ENCODE measurements at regions not wholly inside any gene's neighbourhood (a gene's known extent, or its start where the extent isn't known, plus 50 kb on each side); places are given as distances from the start of the nearest gene placed in this dataset.

- no peak for DNase-seq (ENCODE audit: low read depth, low spot score)
Observed at GRCh38 chr7:106794276-106795083, 70.6 kb upstream of the PIK3CG start.

GRCh38 chr7:106795084-106795876 is 69.8 kb upstream of the PIK3CG start:
- DNase-seq (ENCODE audit: low read depth, low spot score), result no peak
- H3K4me3 ChIP-seq (ENCODE audit: low read length), result no peak overlapping the region

More at GRCh38 chr7:106794276-106795083, 70.6 kb upstream of the PIK3CG start:
- H3K4me3 ChIP-seq (ENCODE audit: low read length), result no peak overlapping the region

GRCh38 chr7:106795877-106796231 is 69.2 kb upstream of the PIK3CG start:
- DNase-seq (ENCODE audit: low read depth, low spot score), result no peak
- H3K4me3 ChIP-seq (ENCODE audit: low read length), result no peak overlapping the region

- no peak for DNase-seq (ENCODE audit: low read depth, low spot score)
- H3K4me3 ChIP-seq (ENCODE audit: low read length), result no peak overlapping the region
Observed at GRCh38 chr7:106797937-106798336, 67.1 kb upstream of the PIK3CG start.

- no peak for DNase-seq (ENCODE audit: low read depth, low spot score)
- no peak overlapping the region for H3K4me3 ChIP-seq (ENCODE audit: low read length)
Observed at GRCh38 chr7:106802589-106802988, 62.5 kb upstream of the PIK3CG start.

- no peak for DNase-seq (ENCODE audit: low read depth, low spot score)
Observed at GRCh38 chr7:106806556-106806955, 58.5 kb upstream of the PIK3CG start.

GRCh38 chr7:106807474-106807873 is 57.6 kb upstream of the PIK3CG start:
- no peak for DNase-seq (ENCODE audit: low read depth, low spot score)

More at GRCh38 chr7:106806556-106806955, 58.5 kb upstream of the PIK3CG start:
- no peak overlapping the region for H3K4me3 ChIP-seq (ENCODE audit: low read length)

GRCh38 chr7:106808967-106809635 is 56.0 kb upstream of the PIK3CG start:
- H3K4me3 ChIP-seq (ENCODE audit: low read length), result no peak overlapping the region
- DNase-seq (ENCODE audit: low read depth, low spot score), result no peak

More at GRCh38 chr7:106807474-106807873, 57.6 kb upstream of the PIK3CG start:
- H3K4me3 ChIP-seq (ENCODE audit: low read length), result no peak overlapping the region

GRCh38 chr7:106811472-106811871 is 53.6 kb upstream of the PIK3CG start:
- no peak for DNase-seq (ENCODE audit: low read depth, low spot score)
- H3K4me3 ChIP-seq (ENCODE audit: low read length), result no peak overlapping the region

- no peak overlapping the region for H3K4me3 ChIP-seq (ENCODE audit: low read length)
- no peak for DNase-seq (ENCODE audit: low read depth, low spot score)
Observed at GRCh38 chr7:106812027-106812643, 52.9 kb upstream of the PIK3CG start.

GRCh38 chr7:106813705-106814305 is 51.3 kb upstream of the PIK3CG start:
- no peak for DNase-seq (ENCODE audit: low read depth, low spot score)
- no peak overlapping the region for H3K4me3 ChIP-seq (ENCODE audit: low read length)

- no peak for DNase-seq (ENCODE audit: low read depth, low spot score)
- no peak overlapping the region for H3K4me3 ChIP-seq (ENCODE audit: low read length)
Observed at GRCh38 chr7:106814887-106815286, 50.2 kb upstream of the PIK3CG start.

Data from Jurkat, Clone E6-1 (cell line).